ENCODE measurements at regions not wholly inside any gene's neighbourhood (a gene's known extent, or its start where the extent isn't known, plus 50 kb on each side); places are given as distances from the start of the nearest gene placed in this dataset.

GRCh38 chrY:21600170-21600569 lies 65.5 kb downstream of the RBMY1A1 start:
- H3K27ac Mint-ChIP-seq: no peak overlapping the region
- no peaks in the 10 kb centered on the region for H3K4me1 ChIP-seq (ENCODE audit: insufficient read depth)
- H3K36me3 ChIP-seq (ENCODE audit: insufficient read depth): no peaks in the 10 kb centered on the region
- H2AFZ ChIP-seq: no peak overlapping the region
- no peak overlapping the region for H3K4me2 ChIP-seq
- no peaks in the 10 kb centered on the region for H3K9me2 ChIP-seq (ENCODE audit: insufficient read depth)
- no peaks in the 10 kb centered on the region for H3F3A ChIP-seq (replicated peaks; ENCODE audit: low read depth)
- H3K36me3 Mint-ChIP-seq (ENCODE audit: low read depth): no peaks in the 10 kb centered on the region; the same call in 2 of the 3 replicates
- H3K27me3 ChIP-seq (ENCODE audit: insufficient read depth): no peaks in the 10 kb centered on the region
- no peaks in the 10 kb centered on the region for H3K79me2 ChIP-seq (replicated peaks; ENCODE audit: insufficient read depth)
- H3K4me3 Mint-ChIP-seq: no peak overlapping the region
- TF ChIP-seq POLR2AphosphoS5 (IDR thresholded peaks at IDR 0.05; ENCODE audit: low read depth) (no peak), CREB1 (CRISPR knock-in tag; IDR thresholded peaks at IDR 0.05; ENCODE audit: low read depth) (no peak), ZNF114 (CRISPR knock-in tag; IDR thresholded peaks at IDR 0.05) (no peak), EZH2 (IDR thresholded peaks at IDR 0.05; ENCODE audit: low read depth, unreplicated experiment) (no peak), STAT1 (IDR thresholded peaks at IDR 0.05; ENCODE audit: unreplicated experiment) (no peak), NANOG (IDR thresholded peaks at IDR 0.05; ENCODE audit: borderline replicate concordance) (no peak), REST (IDR thresholded peaks at IDR 0.05; ENCODE audit: unreplicated experiment) (no peak), ZNF331 (CRISPR knock-in tag; IDR thresholded peaks at IDR 0.05; ENCODE audit: low read depth) (no peak)
- TF ChIP-seq, protein P1, sequence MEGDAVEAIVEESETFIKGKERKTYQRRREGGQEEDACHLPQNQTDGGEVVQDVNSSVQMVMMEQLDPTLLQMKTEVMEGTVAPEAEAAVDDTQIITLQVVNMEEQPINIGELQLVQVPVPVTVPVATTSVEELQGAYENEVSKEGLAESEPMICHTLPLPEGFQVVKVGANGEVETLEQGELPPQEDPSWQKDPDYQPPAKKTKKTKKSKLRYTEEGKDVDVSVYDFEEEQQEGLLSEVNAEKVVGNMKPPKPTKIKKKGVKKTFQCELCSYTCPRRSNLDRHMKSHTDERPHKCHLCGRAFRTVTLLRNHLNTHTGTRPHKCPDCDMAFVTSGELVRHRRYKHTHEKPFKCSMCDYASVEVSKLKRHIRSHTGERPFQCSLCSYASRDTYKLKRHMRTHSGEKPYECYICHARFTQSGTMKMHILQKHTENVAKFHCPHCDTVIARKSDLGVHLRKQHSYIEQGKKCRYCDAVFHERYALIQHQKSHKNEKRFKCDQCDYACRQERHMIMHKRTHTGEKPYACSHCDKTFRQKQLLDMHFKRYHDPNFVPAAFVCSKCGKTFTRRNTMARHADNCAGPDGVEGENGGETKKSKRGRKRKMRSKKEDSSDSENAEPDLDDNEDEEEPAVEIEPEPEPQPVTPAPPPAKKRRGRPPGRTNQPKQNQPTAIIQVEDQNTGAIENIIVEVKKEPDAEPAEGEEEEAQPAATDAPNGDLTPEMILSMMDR (conservative IDR thresholded peaks at IDR 0.05; ENCODE audit: low read depth in 2 of 2): no peak
- TF ChIP-seq, protein P2, sequence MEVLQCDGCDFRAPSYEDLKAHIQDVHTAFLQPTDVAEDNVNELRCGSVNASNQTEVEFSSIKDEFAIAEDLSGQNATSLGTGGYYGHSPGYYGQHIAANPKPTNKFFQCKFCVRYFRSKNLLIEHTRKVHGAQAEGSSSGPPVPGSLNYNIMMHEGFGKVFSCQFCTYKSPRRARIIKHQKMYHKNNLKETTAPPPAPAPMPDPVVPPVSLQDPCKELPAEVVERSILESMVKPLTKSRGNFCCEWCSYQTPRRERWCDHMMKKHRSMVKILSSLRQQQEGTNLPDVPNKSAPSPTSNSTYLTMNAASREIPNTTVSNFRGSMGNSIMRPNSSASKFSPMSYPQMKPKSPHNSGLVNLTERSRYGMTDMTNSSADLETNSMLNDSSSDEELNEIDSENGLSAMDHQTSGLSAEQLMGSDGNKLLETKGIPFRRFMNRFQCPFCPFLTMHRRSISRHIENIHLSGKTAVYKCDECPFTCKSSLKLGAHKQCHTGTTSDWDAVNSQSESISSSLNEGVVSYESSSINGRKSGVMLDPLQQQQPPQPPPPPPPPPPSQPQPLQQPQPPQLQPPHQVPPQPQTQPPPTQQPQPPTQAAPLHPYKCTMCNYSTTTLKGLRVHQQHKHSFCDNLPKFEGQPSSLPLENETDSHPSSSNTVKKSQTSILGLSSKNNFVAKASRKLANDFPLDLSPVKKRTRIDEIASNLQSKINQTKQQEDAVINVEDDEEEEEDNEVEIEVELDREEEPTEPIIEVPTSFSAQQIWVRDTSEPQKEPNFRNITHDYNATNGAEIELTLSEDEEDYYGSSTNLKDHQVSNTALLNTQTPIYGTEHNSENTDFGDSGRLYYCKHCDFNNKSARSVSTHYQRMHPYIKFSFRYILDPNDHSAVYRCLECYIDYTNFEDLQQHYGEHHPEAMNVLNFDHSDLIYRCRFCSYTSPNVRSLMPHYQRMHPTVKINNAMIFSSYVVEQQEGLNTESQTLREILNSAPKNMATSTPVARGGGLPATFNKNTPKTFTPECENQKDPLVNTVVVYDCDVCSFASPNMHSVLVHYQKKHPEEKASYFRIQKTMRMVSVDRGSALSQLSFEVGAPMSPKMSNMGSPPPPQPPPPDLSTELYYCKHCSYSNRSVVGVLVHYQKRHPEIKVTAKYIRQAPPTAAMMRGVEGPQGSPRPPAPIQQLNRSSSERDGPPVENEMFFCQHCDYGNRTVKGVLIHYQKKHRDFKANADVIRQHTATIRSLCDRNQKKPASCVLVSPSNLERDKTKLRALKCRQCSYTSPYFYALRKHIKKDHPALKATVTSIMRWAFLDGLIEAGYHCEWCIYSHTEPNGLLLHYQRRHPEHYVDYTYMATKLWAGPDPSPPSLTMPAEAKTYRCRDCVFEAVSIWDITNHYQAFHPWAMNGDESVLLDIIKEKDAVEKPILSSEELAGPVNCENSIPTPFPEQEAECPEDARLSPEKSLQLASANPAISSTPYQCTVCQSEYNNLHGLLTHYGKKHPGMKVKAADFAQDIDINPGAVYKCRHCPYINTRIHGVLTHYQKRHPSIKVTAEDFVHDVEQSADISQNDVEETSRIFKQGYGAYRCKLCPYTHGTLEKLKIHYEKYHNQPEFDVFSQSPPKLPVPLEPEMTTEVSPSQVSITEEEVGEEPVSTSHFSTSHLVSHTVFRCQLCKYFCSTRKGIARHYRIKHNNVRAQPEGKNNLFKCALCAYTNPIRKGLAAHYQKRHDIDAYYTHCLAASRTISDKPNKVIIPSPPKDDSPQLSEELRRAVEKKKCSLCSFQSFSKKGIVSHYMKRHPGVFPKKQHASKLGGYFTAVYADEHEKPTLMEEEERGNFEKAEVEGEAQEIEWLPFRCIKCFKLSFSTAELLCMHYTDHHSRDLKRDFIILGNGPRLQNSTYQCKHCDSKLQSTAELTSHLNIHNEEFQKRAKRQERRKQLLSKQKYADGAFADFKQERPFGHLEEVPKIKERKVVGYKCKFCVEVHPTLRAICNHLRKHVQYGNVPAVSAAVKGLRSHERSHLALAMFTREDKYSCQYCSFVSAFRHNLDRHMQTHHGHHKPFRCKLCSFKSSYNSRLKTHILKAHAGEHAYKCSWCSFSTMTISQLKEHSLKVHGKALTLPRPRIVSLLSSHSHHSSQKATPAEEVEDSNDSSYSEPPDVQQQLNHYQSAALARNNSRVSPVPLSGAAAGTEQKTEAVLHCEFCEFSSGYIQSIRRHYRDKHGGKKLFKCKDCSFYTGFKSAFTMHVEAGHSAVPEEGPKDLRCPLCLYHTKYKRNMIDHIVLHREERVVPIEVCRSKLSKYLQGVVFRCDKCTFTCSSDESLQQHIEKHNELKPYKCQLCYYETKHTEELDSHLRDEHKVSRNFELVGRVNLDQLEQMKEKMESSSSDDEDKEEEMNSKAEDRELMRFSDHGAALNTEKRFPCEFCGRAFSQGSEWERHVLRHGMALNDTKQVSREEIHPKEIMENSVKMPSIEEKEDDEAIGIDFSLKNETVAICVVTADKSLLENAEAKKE (CRISPR knock-in tag; IDR thresholded peaks at IDR 0.05): no peak
- TF ChIP-seq, protein P3, sequence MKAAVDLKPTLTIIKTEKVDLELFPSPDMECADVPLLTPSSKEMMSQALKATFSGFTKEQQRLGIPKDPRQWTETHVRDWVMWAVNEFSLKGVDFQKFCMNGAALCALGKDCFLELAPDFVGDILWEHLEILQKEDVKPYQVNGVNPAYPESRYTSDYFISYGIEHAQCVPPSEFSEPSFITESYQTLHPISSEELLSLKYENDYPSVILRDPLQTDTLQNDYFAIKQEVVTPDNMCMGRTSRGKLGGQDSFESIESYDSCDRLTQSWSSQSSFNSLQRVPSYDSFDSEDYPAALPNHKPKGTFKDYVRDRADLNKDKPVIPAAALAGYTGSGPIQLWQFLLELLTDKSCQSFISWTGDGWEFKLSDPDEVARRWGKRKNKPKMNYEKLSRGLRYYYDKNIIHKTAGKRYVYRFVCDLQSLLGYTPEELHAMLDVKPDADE (IDR thresholded peaks at IDR 0.05): no peak
- ATAC-seq (no peak), DNase-seq (ENCODE audit: low spot score) (no peak)
- H3K9me3 Mint-ChIP-seq: peaks cover 92% of the 10 kb centered on the region
- H3K4me1 Mint-ChIP-seq: no peaks in the 10 kb centered on the region
- H3K27ac ChIP-seq (ENCODE audit: low read depth): no peak overlapping the region
- no peaks in the 10 kb centered on the region for H4K20me1 ChIP-seq (replicated peaks; ENCODE audit: insufficient read depth)
- H3K4me3 ChIP-seq: no peak overlapping the region
- peaks cover 4% of the 10 kb centered on the region for H3K27me3 Mint-ChIP-seq (ENCODE audit: insufficient read depth, low read depth, poor library complexity)
